Activated T-cell treated with anti-CD3 and anti-CD28 coated beads for 1 hour (primary cell): ENCODE measurements at regions not wholly inside any gene's neighbourhood (a gene's known extent, or its start where the extent isn't known, plus 50 kb on each side); places are given as distances from the start of the nearest gene placed in this dataset.

Experiments
- DNase-seq: peaks from one replicate; pipeline ENCODE4 v3.0.0-alpha.2; 2020; ENCODE audit warnings: low read depth

GRCh38 chr1:59085101-59085500 lies 211.8 kb upstream of the FGGY start:
- DNase-seq, result no peak

GRCh38 chr1:59089036-59089798 lies 207.7 kb upstream of the FGGY start:
- no peak for DNase-seq

- DNase-seq, result no peak
Observed at GRCh38 chr1:59089922-59090457, 206.9 kb upstream of the FGGY start.

GRCh38 chr1:59092126-59092525 lies 204.8 kb upstream of the FGGY start:
- no peak for DNase-seq

GRCh38 chr1:59094001-59094400 lies 202.9 kb upstream of the FGGY start:
- no peak for DNase-seq

- DNase-seq, result no peak
Observed at GRCh38 chr1:59096501-59096900, 200.4 kb upstream of the FGGY start.

GRCh38 chr1:59098655-59099054 lies 198.2 kb upstream of the FGGY start:
- DNase-seq, result no peak

GRCh38 chr1:59100708-59101374 lies 196.1 kb upstream of the FGGY start:
- no peak for DNase-seq

GRCh38 chr1:59101518-59101917 lies 195.4 kb upstream of the FGGY start:
- no peak for DNase-seq

GRCh38 chr1:59103457-59103856 lies 193.4 kb upstream of the FGGY start:
- no peak for DNase-seq

GRCh38 chr1:59104191-59104760 lies 192.6 kb upstream of the FGGY start:
- no peak for DNase-seq

- DNase-seq, result no peak
Observed at GRCh38 chr1:59105548-59106507, 191.1 kb upstream of the FGGY start.

GRCh38 chr1:59107516-59107915 lies 189.4 kb upstream of the FGGY start:
- DNase-seq, result no peak

GRCh38 chr1:59107916-59108315 lies 189.0 kb upstream of the FGGY start:
- no peak for DNase-seq

GRCh38 chr1:59108481-59109317 lies 188.2 kb upstream of the FGGY start:
- DNase-seq, result no peak

- DNase-seq, result no peak
Observed at GRCh38 chr1:59110271-59110670, 186.6 kb upstream of the FGGY start.

GRCh38 chr1:59113876-59114457 lies 182.9 kb upstream of the FGGY start:
- DNase-seq, result no peak

GRCh38 chr1:59115865-59116264 lies 181.0 kb upstream of the FGGY start:
- no peak for DNase-seq

GRCh38 chr1:59116920-59117542 lies 179.9 kb upstream of the FGGY start:
- no peak for DNase-seq

GRCh38 chr1:59122527-59122926 lies 174.4 kb upstream of the FGGY start:
- DNase-seq, result no peak
